HG03097 (cell line): ENCODE measurements at regions not wholly inside any gene's neighbourhood (a gene's known extent, or its start where the extent isn't known, plus 50 kb on each side); places are given as distances from the start of the nearest gene placed in this dataset.
"Not testable (repeated sequence)": the region's sequence is repeated elsewhere in the genome, so short reads cannot be mapped to it uniquely, and the experiment has no call there.

ENCODE experiments used
- ATAC-seq: cut with Tn5 transposase; IDR thresholded peaks from one replicate; pipeline ENCODE4 v1.9.1; 2021; ENCODE audit not compliant: unreplicated experiment, low FRiP score

DNA sequence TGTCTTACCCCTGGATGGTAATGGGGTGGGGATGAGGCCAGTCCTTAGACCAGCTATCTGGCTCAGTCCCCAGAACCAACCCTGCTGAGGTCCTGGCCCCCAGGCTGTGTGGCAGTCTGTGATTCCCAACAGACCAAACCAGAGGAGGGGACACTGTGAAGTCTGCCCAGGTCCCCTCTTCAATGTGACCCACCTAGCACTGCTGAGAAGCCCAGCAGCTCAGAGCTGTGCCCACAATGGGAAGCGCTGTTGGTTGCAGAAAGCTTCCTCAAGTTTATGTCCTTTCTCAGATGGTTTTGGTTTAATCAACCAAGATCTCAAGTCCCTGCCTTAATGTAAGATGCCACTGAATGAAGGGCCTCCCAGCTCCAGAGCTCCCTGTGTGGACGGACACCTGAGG lies 114.7 kb upstream of the IGLL5 start:
- no peak for ATAC-seq

DNA sequence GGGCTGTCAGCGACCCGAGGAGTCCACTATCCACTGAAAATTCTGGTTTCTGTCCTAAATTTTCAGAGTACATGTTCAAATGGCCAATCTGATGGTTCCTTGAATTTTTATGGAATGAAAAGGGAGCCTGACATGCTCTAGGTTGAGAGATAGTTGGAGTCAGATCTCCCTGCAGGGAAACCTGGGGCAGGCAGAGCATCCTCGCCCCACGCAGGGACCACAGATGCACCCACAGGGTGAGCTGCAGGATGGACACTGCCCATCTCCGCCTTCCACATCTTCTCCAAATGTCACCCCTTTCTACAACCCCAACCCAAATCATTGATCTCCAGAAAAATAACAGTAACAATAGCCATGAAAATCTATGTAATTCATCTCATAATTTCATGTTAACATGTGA lies 114.2 kb upstream of the IGLL5 start:
- no peak for ATAC-seq

DNA sequence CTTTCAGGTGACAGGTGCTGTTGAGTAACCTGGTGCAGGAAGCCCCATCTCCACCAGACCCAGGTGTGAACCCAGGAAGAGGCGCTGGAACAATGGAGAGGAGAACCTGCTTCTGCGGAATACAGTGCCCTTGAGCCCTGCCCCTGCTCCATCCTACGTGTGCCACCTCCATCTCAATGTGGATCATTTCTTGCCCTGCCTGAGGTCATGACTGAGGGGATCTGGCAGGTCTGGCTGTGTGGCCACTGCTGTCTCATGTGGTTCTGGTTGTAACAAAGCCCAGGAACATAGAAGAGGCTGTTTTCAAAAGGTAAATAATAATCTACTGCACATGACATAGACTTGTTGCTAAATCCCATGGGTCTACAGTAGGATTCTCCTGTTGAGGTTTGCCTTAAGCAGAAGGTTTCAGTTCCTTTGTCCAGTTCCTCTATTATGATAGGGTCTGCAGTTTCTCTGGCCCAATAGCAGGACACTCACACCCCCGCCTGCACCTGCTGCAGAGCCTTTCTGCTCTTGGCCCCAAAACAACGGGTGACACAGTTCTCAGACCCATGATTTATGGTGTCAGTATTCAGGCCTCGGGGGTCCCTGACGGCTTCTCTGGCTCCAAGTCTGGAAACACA lies 113.5 kb upstream of the IGLL5 start:
- ATAC-seq = no peak

DNA sequence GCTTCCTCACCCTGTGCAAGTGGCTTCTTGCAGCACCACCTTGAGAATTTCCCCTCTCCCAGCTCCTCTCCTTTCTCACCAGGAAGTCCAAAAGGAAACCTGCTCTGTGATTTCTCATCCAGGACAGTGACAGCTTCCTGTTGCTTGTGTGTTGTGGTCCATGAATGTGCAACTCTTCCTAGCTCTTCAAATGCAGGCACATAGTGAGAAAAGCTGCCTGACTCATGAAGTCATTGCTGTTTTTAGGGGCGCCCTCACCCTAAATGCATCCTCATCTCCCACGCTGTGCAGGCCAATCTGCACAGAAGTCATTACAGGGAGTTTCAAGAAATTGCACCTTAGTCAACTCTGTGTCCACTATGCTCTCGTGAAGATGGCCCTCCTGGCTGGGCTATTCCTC lies 112.9 kb upstream of the IGLL5 start:
- not testable (repeated sequence) for ATAC-seq

DNA sequence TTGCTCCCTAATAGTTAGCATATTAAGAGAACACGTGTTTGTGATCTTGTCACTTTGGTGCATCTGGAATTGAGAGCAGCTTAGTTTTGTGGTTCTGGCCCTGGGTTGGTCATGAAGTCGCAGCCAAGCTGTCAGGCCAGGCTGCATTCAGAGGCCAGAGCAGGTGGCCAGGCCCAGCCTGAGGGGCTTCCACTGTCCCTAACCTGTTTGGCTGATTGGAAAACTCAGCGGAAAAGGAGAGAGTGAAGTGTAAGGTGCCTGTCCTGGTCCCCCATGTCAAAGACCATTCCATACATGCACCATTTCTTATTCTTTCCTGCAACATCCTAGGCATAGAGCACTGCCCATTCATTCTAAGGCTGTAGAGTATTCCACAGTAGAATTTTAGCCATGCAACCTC lies 111.5 kb upstream of the IGLL5 start:
- ATAC-seq = no peak

DNA sequence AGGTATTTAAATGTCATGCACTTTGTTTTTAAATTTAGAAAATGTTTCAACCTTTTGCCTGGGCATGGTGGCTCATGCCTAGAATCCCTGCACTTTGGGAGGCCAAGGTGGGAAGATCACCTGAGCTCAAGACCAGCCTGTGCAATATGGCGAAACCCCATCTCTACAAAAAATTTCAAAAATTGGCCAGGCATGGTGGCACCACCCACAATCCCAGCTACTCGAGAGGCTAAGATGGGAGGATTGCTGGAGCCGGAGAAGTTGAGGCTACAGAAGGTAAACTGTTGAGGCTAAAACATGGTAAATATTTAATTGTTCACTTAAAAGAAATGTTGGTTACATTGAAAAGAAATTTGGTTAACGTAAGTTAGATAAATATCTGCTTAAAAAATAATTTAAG lies 108.4 kb upstream of the IGLL5 start:
- no peak for ATAC-seq

DNA sequence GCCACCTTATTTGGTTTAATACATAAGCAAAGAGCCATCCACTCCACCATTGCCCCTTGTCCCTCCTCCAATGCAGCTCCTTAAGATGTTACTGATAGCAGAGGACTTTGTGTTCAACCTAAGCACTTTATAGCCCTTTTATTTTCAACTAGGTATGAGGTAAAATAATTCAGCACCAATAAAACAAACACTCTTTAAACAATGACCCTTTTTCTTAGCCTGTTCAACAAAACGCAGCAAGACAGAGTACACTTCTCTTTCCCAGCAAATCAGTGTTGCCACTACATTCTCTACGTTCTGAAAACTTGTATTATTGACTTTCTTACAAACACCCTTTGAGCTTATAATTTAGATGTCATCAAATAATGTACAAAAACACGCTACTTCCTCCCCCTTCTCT lies 104.0 kb upstream of the IGLL5 start:
- ATAC-seq = no peak

DNA sequence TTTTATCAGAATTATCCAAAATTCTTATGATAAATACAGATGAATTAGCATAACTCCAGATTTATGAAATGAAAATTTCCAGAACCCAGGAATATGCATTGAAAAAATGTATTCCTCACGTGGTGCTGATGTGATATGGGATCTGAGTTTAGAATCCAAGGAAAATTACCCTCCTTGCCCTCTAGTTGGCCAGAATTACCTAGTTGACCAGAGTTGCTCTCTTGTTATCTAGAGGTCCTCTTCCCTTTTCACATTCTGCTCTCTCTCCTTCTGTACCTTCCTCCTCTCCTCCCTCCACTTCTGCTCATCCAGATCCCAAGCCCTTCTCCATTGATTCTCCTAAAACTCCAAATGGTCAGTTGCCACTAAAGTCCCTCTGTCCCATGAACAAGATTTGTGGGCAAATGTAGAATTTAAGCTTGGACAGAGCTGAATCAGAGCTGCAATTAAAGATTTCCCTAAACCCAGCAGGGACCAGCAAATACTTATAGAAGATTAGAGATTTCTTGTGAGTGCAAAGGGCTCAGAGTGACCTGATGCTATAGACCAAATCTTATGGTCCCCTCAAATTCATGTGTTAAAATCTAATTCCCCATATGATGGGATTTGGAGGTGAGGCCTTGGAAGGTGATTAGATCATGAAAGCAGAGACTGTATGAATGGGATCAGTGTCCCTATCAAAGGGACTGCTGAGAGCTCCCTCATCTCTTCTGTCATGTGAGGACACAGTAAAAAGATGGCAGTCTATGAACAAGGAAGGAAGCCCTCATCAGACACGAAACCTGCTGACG lies 103.2 kb upstream of the IGLL5 start:
- no peak for ATAC-seq

DNA sequence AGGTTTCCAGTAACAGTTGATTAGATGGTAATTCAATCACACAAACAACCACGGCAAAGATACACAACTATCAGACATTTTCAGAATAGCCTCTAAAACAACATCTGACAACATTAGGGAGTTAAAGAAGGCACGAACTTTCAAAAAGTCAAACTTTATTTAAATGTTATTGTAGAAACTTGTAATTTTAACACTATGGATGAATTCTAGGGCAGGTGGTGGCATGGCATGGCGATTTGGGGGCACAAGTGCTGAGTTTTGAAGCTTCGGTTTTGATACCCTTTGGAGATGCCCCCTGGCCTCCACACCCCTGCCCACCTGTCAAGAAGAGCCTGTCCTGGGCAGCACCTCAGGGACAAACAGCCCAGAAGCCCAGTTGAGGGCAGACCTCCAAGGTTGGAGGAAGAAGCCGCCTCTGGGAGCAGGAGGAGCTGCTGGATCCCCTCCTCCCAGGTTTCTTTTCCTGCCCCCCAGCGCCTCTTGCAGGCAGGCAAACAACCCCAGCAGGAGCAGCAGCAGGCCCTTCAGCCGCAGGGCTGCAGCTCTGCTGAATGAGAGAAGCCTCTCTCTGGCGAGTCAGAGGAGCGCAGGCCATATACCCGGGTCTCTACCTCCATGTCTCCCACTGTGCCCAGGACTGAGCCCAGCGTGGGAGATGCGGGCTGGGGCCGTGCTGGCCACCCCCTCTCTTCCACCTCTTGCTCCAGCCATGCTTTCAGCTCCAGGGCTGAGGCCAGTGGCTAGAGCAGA lies 102.1 kb upstream of the IGLL5 start:
- ATAC-seq = no peak

DNA sequence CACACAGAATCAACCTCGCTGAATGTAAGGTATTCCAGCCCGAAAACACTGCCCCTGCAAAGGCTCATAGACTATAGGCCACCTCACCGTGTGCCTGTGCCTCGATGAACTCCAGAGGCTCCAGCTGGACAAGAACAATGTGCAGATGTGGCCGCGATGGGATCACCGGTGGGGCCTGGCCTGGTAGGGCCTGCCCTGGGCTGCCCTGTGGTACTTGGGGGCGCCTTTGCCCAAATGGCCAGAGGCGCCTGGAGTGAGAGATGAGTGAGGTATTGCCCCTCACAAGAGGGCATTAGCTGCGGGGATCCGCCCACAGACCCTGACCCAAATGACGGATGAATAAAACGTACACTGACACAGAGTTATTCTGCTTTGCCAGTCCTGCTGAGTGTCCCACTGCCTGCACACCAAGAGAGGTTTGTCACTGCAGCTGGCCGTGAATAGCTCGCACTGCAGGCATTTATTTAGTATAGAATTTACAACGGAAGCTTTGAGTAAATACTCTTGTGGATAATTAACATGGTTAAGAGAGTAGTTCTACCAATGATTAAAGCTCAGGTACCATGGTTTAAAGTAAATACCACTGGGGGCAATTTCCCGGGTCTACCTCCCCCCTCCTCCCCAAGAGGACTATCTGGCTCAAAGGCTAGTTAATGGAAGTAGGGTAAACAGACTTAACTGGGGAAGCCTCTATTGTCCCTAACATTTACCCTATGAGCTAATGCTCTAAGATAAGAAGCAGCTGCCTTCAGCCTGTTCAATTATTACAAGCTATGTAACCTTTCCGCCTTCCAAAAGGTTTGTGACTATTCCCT lies 101.1 kb upstream of the IGLL5 start:
- ATAC-seq = no peak

DNA sequence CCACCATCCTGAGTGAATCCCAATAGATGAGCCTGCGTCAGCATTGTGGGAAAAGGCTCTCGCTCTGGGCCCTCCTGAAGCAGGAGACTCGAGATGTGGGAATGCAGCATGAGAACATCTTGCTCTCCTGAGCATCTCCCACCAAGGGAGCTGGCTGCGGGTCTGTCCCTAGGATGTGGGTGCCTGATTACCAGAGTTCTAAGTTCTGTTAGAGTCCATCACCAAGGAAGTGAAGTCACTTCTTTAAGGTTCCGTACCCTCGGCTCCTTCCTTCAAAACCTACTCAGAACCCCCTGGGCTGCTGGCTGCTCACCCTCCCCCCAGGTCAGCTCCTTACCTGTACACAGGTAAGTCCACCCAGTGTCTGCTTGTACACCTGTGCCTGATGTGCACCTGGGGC lies 100.5 kb upstream of the IGLL5 start:
- ATAC-seq = no peak

DNA sequence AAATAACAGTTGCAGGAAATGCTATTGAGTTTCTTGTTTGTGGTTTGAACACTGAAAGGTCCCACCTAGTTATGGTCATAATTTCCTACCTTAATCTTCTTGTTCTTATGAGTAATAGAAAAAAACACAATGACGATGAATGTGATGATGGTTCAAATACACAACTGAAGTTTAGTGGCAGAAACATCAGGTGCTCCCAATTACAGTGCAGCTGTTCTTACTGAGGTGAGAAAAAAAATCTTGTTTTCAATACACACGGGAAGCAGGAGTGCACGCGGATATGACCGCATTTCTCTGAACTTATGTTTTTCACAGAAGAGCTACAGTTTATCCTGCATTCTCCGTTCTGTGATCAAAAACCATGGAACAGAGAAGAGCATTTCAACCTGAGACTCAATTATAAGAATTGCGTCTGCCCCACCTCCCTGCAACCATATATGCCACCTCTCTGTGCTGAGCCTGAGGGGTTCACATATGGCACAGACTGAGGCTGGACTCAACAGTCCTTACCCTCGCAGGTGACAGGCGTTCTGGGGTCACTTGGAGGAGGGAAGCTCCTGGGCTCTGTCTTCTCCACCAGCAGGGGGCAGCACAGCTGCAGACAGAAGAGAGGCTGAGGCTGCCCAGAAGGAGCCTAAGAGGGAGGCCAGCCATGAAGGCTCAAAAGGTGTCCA lies 99.7 kb upstream of the IGLL5 start:
- ATAC-seq = no peak

DNA sequence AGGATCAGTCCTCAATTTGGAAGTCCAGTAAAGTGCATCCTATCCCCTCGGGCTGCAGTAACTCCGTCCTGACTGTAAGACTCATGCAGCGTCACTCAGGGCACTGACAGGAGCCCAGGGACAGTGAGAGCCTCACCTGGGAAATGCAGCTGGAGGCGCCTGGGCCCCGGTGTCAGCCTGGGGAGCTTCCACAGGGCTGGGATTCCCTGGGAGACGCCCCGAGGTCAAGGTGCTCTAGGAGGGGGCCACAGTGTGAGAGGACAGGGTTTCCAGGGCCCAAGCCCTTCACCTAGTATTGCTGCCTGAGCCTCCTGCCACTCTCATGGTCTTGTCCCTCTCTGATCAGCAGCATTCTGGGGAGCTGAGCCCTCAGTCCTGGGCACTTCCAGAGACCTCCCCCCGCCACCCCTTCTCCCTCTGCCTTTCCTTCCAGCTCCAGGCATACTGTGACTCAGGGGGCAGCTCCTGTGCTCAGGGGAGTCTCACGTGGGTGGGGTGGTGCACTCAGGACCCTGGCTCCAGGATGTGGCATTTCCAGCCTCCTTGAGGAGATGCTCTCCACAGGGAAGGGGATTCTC lies 99.1 kb upstream of the IGLL5 start:
- no peak for ATAC-seq

DNA sequence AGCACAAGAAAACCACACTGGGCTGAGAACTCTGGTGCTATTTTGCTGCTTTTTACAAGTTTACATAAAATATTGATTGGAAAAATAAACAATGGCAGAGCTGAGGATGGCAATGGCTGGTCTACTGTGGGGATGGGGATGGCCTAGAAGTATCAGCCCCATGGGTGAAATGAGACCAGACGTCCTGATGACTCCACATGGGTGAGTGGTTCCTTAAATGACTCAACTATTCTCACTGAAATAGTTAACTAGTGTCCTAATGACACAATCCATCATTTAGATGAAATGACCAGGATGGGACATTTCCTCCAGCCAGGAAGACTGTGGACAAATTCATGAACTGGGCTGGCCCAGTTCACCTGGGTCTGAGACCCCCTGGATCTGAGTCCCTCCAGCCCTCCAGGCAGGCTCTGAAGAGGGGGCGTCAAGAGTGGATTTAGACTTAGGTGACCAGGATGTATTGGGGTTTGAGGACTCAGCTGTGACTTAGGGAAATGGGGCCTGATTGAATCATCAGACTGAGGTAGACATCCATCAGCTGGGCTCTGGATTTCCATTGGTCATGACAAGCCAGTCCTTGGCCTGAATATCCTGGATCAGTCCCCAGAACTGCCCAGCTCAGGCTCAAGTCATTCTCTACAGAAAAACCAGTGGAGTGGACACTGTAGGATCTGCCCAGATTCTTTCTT lies 98.2 kb upstream of the IGLL5 start:
- ATAC-seq = no peak

DNA sequence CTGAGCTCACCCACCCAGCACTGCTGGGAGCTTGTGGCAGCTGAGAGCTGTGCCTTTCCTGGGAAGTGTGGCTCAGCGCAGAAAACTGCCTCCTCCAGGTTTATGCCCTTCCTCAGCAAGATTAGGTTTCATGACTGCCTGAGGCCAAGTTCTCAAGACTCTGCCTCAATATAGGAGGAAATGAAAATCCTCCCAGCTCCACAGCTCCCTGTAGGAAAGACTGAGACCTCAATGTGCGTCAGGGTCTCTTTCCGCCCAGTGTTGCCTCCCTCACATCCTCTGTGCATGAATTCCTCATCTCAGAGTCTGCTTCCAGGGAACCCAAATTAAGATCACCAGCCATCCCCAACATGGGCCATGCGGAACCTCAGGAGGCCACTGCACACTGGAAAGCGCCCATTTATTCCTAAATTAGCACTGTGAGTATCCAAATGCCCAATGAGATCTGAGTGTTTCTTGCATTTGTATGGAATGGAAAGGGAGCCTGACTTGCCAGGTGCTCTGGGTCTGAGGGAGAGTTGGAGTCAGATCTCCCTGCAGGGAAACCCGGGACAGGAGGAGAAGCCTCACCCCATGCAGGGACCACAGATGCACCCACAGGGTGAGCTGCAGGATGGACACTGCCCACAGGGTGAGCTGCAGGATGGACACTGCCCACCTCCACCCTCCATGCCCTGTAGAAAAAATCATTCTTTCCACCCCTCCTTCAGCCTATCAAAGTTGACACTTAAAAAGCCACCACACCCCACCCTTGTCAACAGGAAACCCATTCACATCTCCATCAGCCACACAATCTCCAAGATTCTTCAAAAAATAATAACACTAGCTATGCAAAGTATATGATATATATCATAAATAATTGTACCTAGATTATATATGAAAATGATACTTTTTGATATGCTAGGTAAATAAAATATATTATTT lies 97.4 kb upstream of the IGLL5 start:
- ATAC-seq = no peak

DNA sequence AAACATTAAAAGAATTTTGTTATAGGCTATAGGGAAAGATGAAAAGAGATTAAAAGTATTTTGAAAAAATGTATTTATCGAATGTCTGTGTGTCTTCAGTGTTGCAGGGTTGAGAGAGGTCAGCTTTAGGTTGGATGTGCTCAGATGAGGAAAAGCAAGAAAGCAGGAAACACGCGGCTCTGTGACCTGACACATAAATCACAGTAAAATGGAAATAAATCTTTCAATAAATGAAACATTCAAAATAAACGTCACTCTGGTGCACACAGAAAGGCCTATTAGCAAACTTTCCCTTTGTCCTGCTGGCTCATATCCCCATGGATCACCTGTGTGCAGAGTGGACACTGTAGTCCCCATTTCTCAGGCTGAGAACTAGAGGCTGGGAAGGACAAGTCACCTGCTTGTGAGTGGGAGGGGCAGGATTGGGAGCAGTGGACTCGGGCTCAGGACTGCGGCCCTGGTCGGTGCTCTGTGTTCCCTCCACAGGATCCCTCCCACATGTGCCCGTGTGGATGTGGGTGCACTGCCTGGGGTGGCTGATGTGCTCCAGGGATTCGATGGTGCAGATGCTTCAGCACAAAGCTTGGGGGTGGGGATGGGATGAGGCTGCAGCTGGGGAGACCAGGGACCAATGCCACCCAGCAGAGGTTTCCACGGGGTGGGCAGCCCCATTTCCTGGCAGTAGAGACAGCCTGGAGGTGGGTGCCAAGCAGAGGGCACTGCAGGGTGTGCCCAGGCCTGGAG lies 96.0 kb upstream of the IGLL5 start:
- no peak for ATAC-seq

DNA sequence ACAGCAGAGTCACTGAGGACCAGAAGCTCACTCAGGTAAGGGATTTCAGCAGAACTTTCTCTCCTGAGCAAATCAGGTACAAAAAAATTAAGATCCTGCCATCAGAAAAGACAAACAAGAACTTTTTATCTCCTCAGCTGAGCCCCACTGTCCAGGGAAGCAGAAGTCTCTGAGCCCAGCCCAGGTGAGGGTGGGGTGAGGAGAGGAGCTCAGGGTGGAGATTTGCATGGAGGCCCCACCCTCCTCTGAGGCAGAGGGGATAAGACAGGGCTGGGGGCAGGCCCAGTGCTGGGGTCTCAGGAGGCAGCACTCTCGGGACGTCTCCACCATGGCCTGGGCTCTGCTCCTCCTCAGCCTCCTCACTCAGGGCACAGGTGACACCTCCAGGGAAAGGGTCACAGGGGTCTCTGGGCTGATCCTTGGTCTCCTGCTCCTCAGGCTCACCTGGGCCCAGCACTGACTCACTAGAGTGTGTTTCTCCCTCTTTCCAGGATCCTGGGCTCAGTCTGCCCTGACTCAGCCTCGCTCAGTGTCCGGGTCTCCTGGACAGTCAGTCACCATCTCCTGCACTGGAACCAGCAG lies 95.3 kb upstream of the IGLL5 start:
- ATAC-seq = not testable (repeated sequence)
